Thymus (tissue), 11 donors: ENCODE measurements at regions not wholly inside any gene's neighbourhood (a gene's known extent, or its start where the extent isn't known, plus 50 kb on each side); places are given as distances from the start of the nearest gene placed in this dataset.
"Not testable (repeated sequence)": the region's sequence is repeated elsewhere in the genome, so short reads cannot be mapped to it uniquely, and the experiment has no call there.

Experiments
- DNase-seq, 9 donors: peaks; one replicate each; pipeline ENCODE4 v3.0.0-alpha.2; 2013; ENCODE audit warnings: low spot score in 9 of 9, low read depth in 6 of 9, missing footprints in 1 of 9
- H3K27ac ChIP-seq, 2 donors: one replicate each; pipeline ENCODE4 v1.5.1; 2013; ENCODE audit warnings: control low read depth in 1 of 2, low read depth in 1 of 2, low read length in 1 of 2, mild to moderate bottlenecking in 1 of 2, moderate library complexity in 1 of 2
- H3K27me3 ChIP-seq, 2 donors: one replicate each; pipeline ENCODE4 v1.5.1; 2013; ENCODE audit warnings: low read length in 1 of 2; ENCODE audit not compliant: control insufficient read depth in 2 of 2, insufficient read depth in 1 of 2
- H3K36me3 ChIP-seq, 2 donors: one replicate each; pipeline ENCODE4 v1.5.1; 2013; ENCODE audit warnings: low read length in 1 of 2, mild to moderate bottlenecking in 1 of 2, moderate library complexity in 1 of 2; ENCODE audit not compliant: control insufficient read depth in 2 of 2, insufficient read depth in 2 of 2
- H3K4me1 ChIP-seq, 2 donors: one replicate each; pipeline ENCODE4 v1.5.1; 2013; ENCODE audit warnings: low read length in 2 of 2; ENCODE audit not compliant: control insufficient read depth in 2 of 2, insufficient read depth in 2 of 2
- H3K4me3 ChIP-seq, 2 donors: one replicate each; pipeline ENCODE4 v1.5.1; 2013; ENCODE audit warnings: low read length in 2 of 2, control low read depth in 1 of 2, mild to moderate bottlenecking in 1 of 2
- H3K9me3 ChIP-seq, 2 donors: one replicate each; pipeline ENCODE4 v1.5.1; 2013; ENCODE audit warnings: low read length in 1 of 2, mild to moderate bottlenecking in 1 of 2; ENCODE audit not compliant: control insufficient read depth in 2 of 2, insufficient read depth in 1 of 2
- WGBS: extraction: QIAGEN DNeasy Blood & Tissue Kit; methylation state at CpG from one replicate; pipeline ENCODE4 v1.1.7; 2013; 5-methylcytosine and 5-hydroxymethylcytosine counted together
- donor health status: healthy.

DNA sequence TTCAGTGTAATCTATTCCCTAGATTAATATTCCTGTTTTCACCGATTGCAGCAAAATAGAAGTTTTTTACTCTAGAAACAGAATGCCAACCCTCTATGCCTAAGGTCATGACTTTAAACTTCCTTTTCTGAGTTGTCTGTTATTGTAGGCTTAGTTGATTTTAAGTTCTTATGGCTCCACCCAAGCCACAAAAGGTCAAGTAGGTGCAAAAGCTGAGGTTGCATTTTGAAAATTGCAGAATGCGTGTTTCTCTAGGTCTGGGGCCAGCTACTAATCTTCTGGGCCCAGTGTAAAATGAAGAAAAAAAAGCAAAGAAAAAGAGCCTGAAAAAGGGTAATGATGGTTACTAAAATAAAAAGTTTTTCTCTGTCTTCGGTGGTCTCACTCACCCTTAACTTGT is 635.7 kb upstream of the FAM98A start:
- WGBS: 88% methylated on average over 3 of the region's 3 CpGs
- H3K4me3 ChIP-seq: no peak overlapping the region
- no peaks in the 10 kb centered on the region for H3K4me1 ChIP-seq
- no peaks in the 10 kb centered on the region for H3K27me3 ChIP-seq
- DNase-seq: no peak
- H3K36me3 ChIP-seq: no peaks in the 10 kb centered on the region
- no peak overlapping the region for H3K27ac ChIP-seq
- H3K9me3 ChIP-seq: peaks cover 0 to 8% of the 10 kb centered on the region in 2 donors

- no peaks in the 10 kb centered on the region for H3K4me1 ChIP-seq
- 21% methylated on average over 1 of the region's 1 CpG for WGBS
- H3K9me3 ChIP-seq: no peaks in the 10 kb centered on the region
- H3K27ac ChIP-seq: no peak overlapping the region
- no peak overlapping the region for H3K4me3 ChIP-seq
- no peak for DNase-seq
- H3K36me3 ChIP-seq: no peaks in the 10 kb centered on the region
- no peaks in the 10 kb centered on the region for H3K27me3 ChIP-seq
These were observed 630.9 kb upstream of the FAM98A start for GRCh38 chr2:34229998-34230397.

DNA sequence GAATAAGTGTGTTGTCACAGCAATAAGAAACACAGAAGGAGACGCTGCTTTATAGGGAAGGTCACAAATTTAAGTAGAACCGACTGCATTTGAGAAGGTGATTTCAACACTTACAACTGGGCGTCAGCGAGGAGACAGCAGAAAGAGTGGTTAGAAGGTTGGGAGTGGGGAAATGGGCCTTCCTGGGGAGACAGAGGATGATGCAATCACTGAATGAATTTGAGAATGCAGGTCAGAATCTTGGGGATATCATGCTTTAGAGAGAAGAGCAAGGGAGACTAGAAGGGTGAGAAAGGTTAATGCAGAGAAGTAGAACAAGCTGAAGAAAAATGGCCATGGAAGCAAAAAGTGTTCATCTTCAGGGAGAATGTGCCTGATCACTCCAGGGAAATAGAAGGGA is 616.1 kb upstream of the FAM98A start:
- no peak for DNase-seq
- H3K4me3 ChIP-seq: no peak overlapping the region
- 92% methylated on average over 4 of the region's 4 CpGs for WGBS

DNA sequence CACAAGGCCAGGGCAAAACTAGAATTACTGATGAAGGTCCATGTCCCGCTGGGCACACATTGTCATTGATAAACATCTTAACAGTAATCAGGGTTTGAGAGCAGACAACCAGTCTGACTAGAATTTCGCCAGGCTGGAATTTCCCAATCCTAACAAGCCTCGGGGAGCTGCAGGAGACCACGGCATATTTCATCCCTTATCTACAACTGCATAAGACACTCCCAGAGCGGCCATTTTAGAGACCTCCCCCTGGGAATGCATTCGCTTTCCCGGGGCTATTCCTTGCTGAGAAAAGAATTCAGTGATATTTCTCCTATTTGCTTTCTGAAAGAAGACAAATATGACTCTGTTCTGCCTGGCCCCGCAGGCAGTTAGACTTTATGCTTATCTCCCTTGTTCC is 611.3 kb upstream of the FAM98A start:
- H3K4me3 ChIP-seq, H3K27me3 ChIP-seq, DNase-seq, H3K27ac ChIP-seq, H3K36me3 ChIP-seq, H3K4me1 ChIP-seq: not testable (repeated sequence)
- 93% methylated on average over 8 of the region's 8 CpGs for WGBS
- peaks cover 2 to 11% of the 10 kb centered on the region in 2 donors for H3K9me3 ChIP-seq

More for the DNA sequence above, 616.1 kb upstream of the FAM98A start:
- no peaks in the 10 kb centered on the region for H3K9me3 ChIP-seq
- no peak overlapping the region for H3K27ac ChIP-seq
- no peaks in the 10 kb centered on the region for H3K36me3 ChIP-seq
- H3K4me1 ChIP-seq: no peaks in the 10 kb centered on the region
- H3K27me3 ChIP-seq: no peaks in the 10 kb centered on the region

DNA sequence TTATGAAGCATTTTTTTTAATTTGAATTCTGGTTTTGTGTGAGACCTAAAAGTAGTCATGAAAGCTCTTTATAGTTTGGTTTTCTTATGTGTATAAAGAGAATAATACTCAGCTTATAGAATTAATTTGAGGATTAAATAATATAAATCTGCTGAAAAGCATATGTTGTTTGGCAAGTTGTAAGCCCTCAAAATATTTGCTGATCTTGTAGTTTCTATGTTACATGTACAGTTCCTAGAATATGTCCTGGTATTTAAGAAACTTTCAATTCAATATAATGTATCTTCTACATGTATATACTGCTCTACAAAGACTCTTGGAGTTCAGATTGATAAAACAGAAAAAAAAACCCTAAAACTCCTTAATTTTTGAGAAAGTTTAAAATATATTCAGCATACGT is 605.5 kb upstream of the FAM98A start:
- no peaks in the 10 kb centered on the region for H3K27me3 ChIP-seq
- H3K9me3 ChIP-seq: peaks cover 2 to 11% of the 10 kb centered on the region in 2 donors
- no peak overlapping the region for H3K27ac ChIP-seq
- WGBS: 93% methylated on average over 1 of the region's 1 CpG
- H3K4me1 ChIP-seq: no peaks in the 10 kb centered on the region
- DNase-seq: no peak
- H3K36me3 ChIP-seq: no peaks in the 10 kb centered on the region
- H3K4me3 ChIP-seq: no peak overlapping the region

DNA sequence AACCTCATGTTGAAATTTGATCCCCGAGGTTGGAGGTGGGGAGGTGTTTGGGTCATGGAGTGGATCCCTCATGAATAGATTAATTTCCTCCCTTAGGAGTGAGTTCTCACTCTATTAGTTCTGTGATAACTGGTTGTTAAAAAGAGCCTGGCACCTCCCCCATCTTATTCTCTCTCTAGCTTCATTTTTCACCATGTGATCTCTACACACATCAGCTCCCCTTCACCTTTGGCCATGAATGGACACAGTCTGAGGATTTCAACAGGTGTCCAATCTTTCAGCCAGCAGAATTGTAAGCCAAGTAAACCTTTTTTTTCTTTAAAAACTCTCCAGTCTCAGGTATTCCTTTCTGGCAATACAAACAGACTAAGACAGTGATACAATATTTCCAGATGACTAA is 602.0 kb upstream of the FAM98A start:
- Histone ChIP-seq H3K9me3 (peaks cover 0 to 2% of the 10 kb centered on the region in 2 donors), H3K27me3 (no peaks in the 10 kb centered on the region), H3K36me3 (no peaks in the 10 kb centered on the region), H3K4me1 (no peaks in the 10 kb centered on the region), H3K27ac (no peak overlapping the region), H3K4me3 (no peak overlapping the region)
- no peak for DNase-seq
- WGBS: 100% methylated on average over 1 of the region's 1 CpG

- Histone ChIP-seq H3K36me3 (no peaks in the 10 kb centered on the region), H3K9me3 (no peaks in the 10 kb centered on the region), H3K27me3 (no peaks in the 10 kb centered on the region), H3K27ac (no peak overlapping the region), H3K4me3 (no peak overlapping the region), H3K4me1 (no peaks in the 10 kb centered on the region)
- no peak for DNase-seq
These were observed 600.9 kb upstream of the FAM98A start for GRCh38 chr2:34199971-34200370.

GRCh38 chr2:34193164-34193563 is 594.1 kb upstream of the FAM98A start:
- no peak for DNase-seq
- Histone ChIP-seq H3K4me1 (no peaks in the 10 kb centered on the region), H3K27ac (no peak overlapping the region), H3K27me3 (no peaks in the 10 kb centered on the region), H3K36me3 (no peaks in the 10 kb centered on the region), H3K9me3 (no peaks in the 10 kb centered on the region), H3K4me3 (no peak overlapping the region)
- 92% methylated on average over 3 of the region's 3 CpGs for WGBS

- H3K9me3 ChIP-seq: no peaks in the 10 kb centered on the region
- H3K36me3 ChIP-seq: no peaks in the 10 kb centered on the region
- no peak overlapping the region for H3K4me3 ChIP-seq
- H3K27me3 ChIP-seq: no peaks in the 10 kb centered on the region
- no peak overlapping the region for H3K27ac ChIP-seq
- DNase-seq: no peak
- 76% methylated on average over 6 of the region's 6 CpGs for WGBS
- no peaks in the 10 kb centered on the region for H3K4me1 ChIP-seq
These were observed 589.6 kb upstream of the FAM98A start for GRCh38 chr2:34188464-34189303.
